NT2/D1 (cell line): ENCODE measurements at regions not wholly inside any gene's neighbourhood (a gene's known extent, or its start where the extent isn't known, plus 50 kb on each side); places are given as distances from the start of the nearest gene placed in this dataset.

ENCODE experiments used
- YY1 ChIP-seq: IDR thresholded peaks from 2 replicates; pipeline ENCODE4 v1.6.1; 2011; ENCODE audit not compliant: insufficient read length, insufficient read depth
- ZNF274 ChIP-seq: IDR thresholded peaks from 2 replicates; pipeline ENCODE4 v1.6.1; 2011; ENCODE audit warnings: mild to moderate bottlenecking, low read depth, low read length

- TF ChIP-seq YY1 (no peak), ZNF274 (no peak)
These were observed 126.5 kb upstream of the MTPN start for GRCh38 chr7:136103545-136104268.
